Mucosa of descending colon (tissue), 3 donors: ENCODE measurements at regions not wholly inside any gene's neighbourhood (a gene's known extent, or its start where the extent isn't known, plus 50 kb on each side); places are given as distances from the start of the nearest gene placed in this dataset.
A peak's percentile ranks its signal among the peaks of the same experiment; 100 is the strongest.

Source experiments
- ATAC-seq: fragments of 200-7000 bp; cut with Tn5 transposase; one replicate; pipeline ENCODE4 v1.9.1; 2020; ENCODE audit warnings: mild to moderate bottlenecking, moderate library complexity
- DNase-seq, 3 donors: peaks; one replicate each; pipeline ENCODE4 v3.0.0-alpha.2; 2020
- H3K36me3 ChIP-seq: fragments of 200-600 bp; one replicate; pipeline ENCODE4 v1.8.0; 2021; ENCODE audit warnings: low read depth, mild to moderate bottlenecking
- H3K4me1 ChIP-seq: fragments of 200-600 bp; one replicate; pipeline ENCODE4 v1.8.0; 2021; ENCODE audit warnings: low read depth, mild to moderate bottlenecking
- H3K4me3 ChIP-seq: fragments of 200-600 bp; one replicate; pipeline ENCODE4 v1.8.0; 2021; ENCODE audit warnings: mild to moderate bottlenecking
- H3K9me3 ChIP-seq: fragments of 200-600 bp; one replicate; pipeline ENCODE4 v1.8.0; 2021; ENCODE audit warnings: mild to moderate bottlenecking
- CTCF ChIP-seq: fragments of 200-600 bp; IDR thresholded peaks from one replicate; pipeline ENCODE4 v1.8.0; 2022; ENCODE audit warnings: antibody characterized with exemption, mild to moderate bottlenecking
- intact Hi-C, 2 donors: fragments of 100-400 bp; cut with DNase I in 1 of 2; cut with micrococcal nuclease in 1 of 2; formaldehyde crosslinking; loops; one replicate each; pipeline versions ENCODE4 v1.11.0 to v1.11.1; 2022; cut with DNase I, micrococcal nuclease
- donor health status: DM: no; HTN: no; CAD: no; lungs with moderate emphysema.
- donor health status: DM: no; HTN: no; CAD: no.
- donor health status: DM: no; HTN: yes; CAD: no.

- Histone ChIP-seq H3K4me3 (no peak overlapping the region), H3K9me3 (no peaks in the 10 kb centered on the region), H3K36me3 (no peaks in the 10 kb centered on the region), H3K4me1 (no peaks in the 10 kb centered on the region)
- DNase-seq (no peak), ATAC-seq (no peak)
- intact Hi-C loops = loop anchor here in 1 of 2 donors (10.0 kb wide), 1 partner anchor 722 kb away; no protein-coding TSS in a partner anchor
- no peak for TF ChIP-seq CTCF
Measured at GRCh38 chr2:236342951-236343350, 78.7 kb upstream of the ASB18 start.

GRCh38 chr2:236343400-236344161, 79.4 kb upstream of the ASB18 start:
- ATAC-seq (peak; percentile 68), DNase-seq (peak in 1 of 3 donors; percentile 69)
- H3K4me1 ChIP-seq = no peaks in the 10 kb centered on the region
- TF ChIP-seq CTCF = peak; percentile 64
- no peak overlapping the region for H3K4me3 ChIP-seq
- intact Hi-C loops = loop anchor here in 1 of 2 donors (10.0 kb wide), 1 partner anchor 721 kb away; no protein-coding TSS in a partner anchor
- H3K9me3 ChIP-seq = no peaks in the 10 kb centered on the region
- no peaks in the 10 kb centered on the region for H3K36me3 ChIP-seq

- DNase-seq = no peak
- ATAC-seq = no peak
- TF ChIP-seq CTCF = no peak
- Histone ChIP-seq H3K4me1 (no peaks in the 10 kb centered on the region), H3K9me3 (no peaks in the 10 kb centered on the region), H3K4me3 (no peak overlapping the region), H3K36me3 (no peaks in the 10 kb centered on the region)
- intact Hi-C loops = loop anchor here in 1 of 2 donors (10.0 kb wide), 1 partner anchor 720 kb away; no protein-coding TSS in a partner anchor
Measured at GRCh38 chr2:236344446-236344845, 80.2 kb upstream of the ASB18 start.

- intact Hi-C loops = loop anchor here in 1 of 2 donors (10.0 kb wide), 1 partner anchor 720 kb away; no protein-coding TSS in a partner anchor
- no peaks in the 10 kb centered on the region for H3K9me3 ChIP-seq
- H3K36me3 ChIP-seq = no peaks in the 10 kb centered on the region
- H3K4me3 ChIP-seq = no peak overlapping the region
- DNase-seq (no peak), ATAC-seq (no peak)
- H3K4me1 ChIP-seq = no peaks in the 10 kb centered on the region
- no peak for TF ChIP-seq CTCF
Measured at GRCh38 chr2:236345081-236345714, 81.0 kb upstream of the ASB18 start.

- ATAC-seq = no peak
- H3K9me3 ChIP-seq = no peaks in the 10 kb centered on the region
- intact Hi-C loops = loop anchor here in 1 of 2 donors (10.0 kb wide), 1 partner anchor 718 kb away; no protein-coding TSS in a partner anchor
- DNase-seq = no peak
- H3K4me1 ChIP-seq = no peaks in the 10 kb centered on the region
- no peaks in the 10 kb centered on the region for H3K36me3 ChIP-seq
- H3K4me3 ChIP-seq = no peak overlapping the region
- no peak for TF ChIP-seq CTCF
Measured at GRCh38 chr2:236346366-236346765, 82.2 kb upstream of the ASB18 start.
